Choroid plexus epithelial cell (primary cell): ENCODE measurements at regions not wholly inside any gene's neighbourhood (a gene's known extent, or its start where the extent isn't known, plus 50 kb on each side); places are given as distances from the start of the nearest gene placed in this dataset.

Experiments used
- DNase-seq: peaks from one replicate; pipeline ENCODE4 v3.0.0-alpha.2; 2010; ENCODE audit warnings: low read depth
- H3K4me3 ChIP-seq: 2 replicates; pipeline ENCODE4 v1.5.1; 2011; ENCODE audit warnings: low read depth, mild to moderate bottlenecking, control low read depth, low read length, moderate library complexity
- TF ChIP-seq, protein P1 (sequence below): conservative IDR thresholded peaks from 2 replicates; pipeline ENCODE4 v1.5.1; 2011; ENCODE audit warnings: low read depth, mild to moderate bottlenecking, control low read depth, inconsistent platforms, low read length, moderate library complexity

DNA sequence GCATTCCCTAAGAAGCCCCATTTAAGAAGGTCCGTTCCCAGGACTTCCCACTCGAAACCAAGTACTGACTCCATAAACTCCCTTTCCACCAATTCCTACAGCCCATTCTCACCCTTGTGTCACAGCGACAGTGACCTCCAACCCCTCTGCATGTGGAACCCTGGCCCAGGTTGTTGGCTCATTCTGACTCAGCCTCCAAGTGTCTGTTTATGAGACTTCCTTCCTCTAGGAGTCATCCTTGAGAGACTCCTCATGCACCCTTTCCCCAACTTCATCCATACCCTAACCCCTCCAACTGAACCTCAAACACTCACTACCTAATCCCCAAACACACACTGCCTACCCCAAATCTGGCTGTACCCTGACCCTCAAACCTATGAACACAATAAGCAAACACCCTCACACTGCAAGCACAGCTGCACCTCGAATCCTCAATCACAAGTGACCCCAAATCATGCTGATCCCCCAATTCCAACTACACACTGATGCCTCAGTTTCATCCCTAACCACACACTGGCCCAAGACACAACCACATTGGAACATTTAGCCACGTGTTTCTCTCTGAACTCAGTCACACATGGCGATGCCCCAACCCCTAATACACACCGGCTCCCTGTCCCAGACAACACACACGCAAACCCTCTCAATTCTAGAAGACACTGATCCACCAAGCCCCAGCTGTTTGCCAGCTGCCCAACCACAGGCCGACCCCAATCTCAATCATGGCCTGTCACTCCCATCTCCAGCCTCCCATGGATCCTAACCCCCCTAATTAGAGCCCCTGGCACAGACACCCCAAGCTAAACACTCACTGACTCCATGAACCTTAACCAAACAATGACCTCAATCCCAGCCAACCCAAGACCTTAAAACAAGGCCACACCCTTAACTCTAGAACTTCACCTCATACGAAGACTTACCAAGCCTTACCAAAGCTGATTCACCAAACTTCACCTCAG, 219.6 kb downstream of the CYP26B1 start:
- H3K4me3 ChIP-seq: no peak overlapping the region
- no peak for DNase-seq
- TF ChIP-seq, protein P1, sequence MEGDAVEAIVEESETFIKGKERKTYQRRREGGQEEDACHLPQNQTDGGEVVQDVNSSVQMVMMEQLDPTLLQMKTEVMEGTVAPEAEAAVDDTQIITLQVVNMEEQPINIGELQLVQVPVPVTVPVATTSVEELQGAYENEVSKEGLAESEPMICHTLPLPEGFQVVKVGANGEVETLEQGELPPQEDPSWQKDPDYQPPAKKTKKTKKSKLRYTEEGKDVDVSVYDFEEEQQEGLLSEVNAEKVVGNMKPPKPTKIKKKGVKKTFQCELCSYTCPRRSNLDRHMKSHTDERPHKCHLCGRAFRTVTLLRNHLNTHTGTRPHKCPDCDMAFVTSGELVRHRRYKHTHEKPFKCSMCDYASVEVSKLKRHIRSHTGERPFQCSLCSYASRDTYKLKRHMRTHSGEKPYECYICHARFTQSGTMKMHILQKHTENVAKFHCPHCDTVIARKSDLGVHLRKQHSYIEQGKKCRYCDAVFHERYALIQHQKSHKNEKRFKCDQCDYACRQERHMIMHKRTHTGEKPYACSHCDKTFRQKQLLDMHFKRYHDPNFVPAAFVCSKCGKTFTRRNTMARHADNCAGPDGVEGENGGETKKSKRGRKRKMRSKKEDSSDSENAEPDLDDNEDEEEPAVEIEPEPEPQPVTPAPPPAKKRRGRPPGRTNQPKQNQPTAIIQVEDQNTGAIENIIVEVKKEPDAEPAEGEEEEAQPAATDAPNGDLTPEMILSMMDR: no peak

- no peak overlapping the region for H3K4me3 ChIP-seq
- TF ChIP-seq, protein P1: no peak
- DNase-seq: no peak
These were observed 220.5 kb downstream of the CYP26B1 start for GRCh38 chr2:71926876-71927756.

DNA sequence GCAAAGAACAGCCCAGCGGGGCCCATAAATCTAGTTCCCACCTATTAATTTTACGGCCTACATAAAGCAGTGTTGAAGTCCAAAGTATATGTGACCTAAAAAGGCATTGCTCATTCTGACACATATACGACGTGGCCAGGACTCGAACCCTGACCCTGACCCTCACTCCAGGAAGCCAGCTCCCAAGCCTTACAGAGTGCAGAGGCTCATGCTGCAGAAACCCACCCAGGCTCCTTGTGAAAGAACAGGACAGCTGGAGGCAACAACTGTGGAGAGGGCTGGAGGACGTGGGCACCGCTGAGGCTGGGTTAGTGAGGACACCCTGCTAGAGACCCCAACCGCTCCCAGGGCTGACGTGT, 221.6 kb downstream of the CYP26B1 start:
- no peak overlapping the region for H3K4me3 ChIP-seq
- DNase-seq: no peak
- TF ChIP-seq, protein P1: no peak

- TF ChIP-seq, protein P1: no peak
- no peak overlapping the region for H3K4me3 ChIP-seq
- peak; percentile 52 for DNase-seq
These were observed 222.2 kb downstream of the CYP26B1 start for GRCh38 chr2:71925268-71926088.

DNA sequence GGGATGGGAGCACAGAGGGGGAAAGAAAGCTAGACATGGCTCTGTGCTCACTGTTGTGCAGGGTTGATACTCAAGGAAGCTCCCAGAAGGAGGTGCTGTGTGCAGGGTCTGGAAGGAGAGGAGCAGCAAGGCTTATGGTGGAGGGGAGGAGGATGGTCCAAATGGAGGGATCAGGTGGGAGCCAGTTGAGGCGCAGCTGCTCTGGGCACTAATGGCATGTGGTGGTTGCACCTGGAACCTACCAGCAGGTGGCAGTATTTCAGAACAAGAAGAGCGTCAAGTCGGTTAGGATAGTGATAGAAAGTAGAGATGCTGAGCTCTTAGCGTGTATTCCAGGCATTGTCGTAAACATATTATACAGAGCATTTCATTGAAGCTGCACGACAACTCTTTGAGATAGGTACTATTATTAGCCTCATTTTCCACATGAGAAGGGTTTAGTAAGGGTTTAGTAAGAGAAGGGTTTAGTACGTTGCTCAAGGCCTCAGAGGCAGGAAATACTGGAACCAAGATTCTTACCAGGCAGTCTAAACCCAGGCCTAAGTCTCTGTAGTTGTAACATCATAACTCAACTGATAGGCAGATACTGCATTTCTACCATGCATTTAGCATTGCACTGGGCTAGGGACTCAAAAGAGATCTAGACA, 223.7 kb downstream of the CYP26B1 start:
- peak; percentile 88 for DNase-seq
- TF ChIP-seq, protein P1: peak; percentile 88

DNA sequence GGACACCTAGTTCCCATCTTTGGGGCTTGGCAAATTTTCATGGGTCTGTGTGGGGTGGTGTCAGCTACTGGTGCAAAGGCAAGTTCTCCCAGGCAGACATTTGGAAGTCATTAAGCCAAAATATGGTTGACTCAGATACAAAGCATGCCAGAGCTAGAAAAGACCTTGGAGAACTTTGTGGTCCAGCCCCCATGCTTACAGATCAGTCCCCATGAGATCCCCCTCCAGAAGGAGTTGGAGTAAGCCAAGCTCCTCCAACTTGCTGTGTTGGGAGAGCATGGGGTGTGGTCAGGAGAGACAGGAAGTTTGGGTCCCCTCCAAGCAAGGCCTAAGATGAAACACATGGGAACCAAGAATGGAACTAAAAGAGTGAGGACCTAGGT, 224.5 kb downstream of the CYP26B1 start:
- no peak for DNase-seq
- TF ChIP-seq, protein P1: no peak
- no peak overlapping the region for H3K4me3 ChIP-seq

More for the DNA sequence above, 223.7 kb downstream of the CYP26B1 start:
- no peak overlapping the region for H3K4me3 ChIP-seq
